SU-DHL-6 (cell line): ENCODE measurements at regions not wholly inside any gene's neighbourhood (a gene's known extent, or its start where the extent isn't known, plus 50 kb on each side); places are given as distances from the start of the nearest gene placed in this dataset.

Experiments used
- H2AFZ ChIP-seq: fragments of 200-600 bp; sonication (generic); 2 replicates; pipeline ENCODE4 v1.6.1; 2014; ENCODE audit warnings: low read depth, mild to moderate bottlenecking, moderate library complexity, mixed read lengths, antibody characterized with exemption, low read length; ENCODE audit not compliant: severe bottlenecking
- H3F3A ChIP-seq: fragments of 200-600 bp; shearing (Covaris generic); 2 replicates; pipeline ENCODE4 v1.6.0; 2016; ENCODE audit warnings: antibody characterized with exemption, mild to moderate bottlenecking; ENCODE audit not compliant: insufficient read depth
- H3K27ac ChIP-seq: fragments of 200-600 bp; sonication (generic); 2 replicates; pipeline ENCODE4 v1.5.1; 2016; ENCODE audit warnings: low read depth, mild to moderate bottlenecking, low read length, moderate library complexity, mixed read lengths
- H3K27me3 ChIP-seq: fragments of 200-600 bp; sonication (generic), shearing (Covaris generic); 2 replicates; pipeline ENCODE4 v1.6.0; 2014; ENCODE audit warnings: mild to moderate bottlenecking, low read length
- H3K36me3 ChIP-seq: fragments of 200-600 bp; sonication (generic); 2 replicates; pipeline ENCODE4 v1.6.1; 2014; ENCODE audit warnings: mild to moderate bottlenecking, low read length, mixed read lengths
- H3K4me2 ChIP-seq: fragments of 300-600, 200-600 bp; shearing (Covaris generic), sonication (generic); 2 replicates; pipeline ENCODE4 v1.6.0; 2014; ENCODE audit warnings: low read length, low read depth, mild to moderate bottlenecking; ENCODE audit not compliant: poor library complexity, severe bottlenecking
- H3K4me3 ChIP-seq: fragments of 200-600 bp; sonication (generic); 2 replicates; pipeline ENCODE4 v1.5.1; 2014; ENCODE audit warnings: antibody characterized with exemption, low read length, mild to moderate bottlenecking, mixed read lengths; ENCODE audit not compliant: insufficient read depth, poor library complexity, severe bottlenecking
- H3K79me2 ChIP-seq: fragments of 200-600 bp; sonication (generic); 2 replicates; pipeline ENCODE4 v1.6.1; 2014; ENCODE audit warnings: mild to moderate bottlenecking, low read length, moderate library complexity; ENCODE audit not compliant: insufficient read depth
- H3K9ac ChIP-seq: fragments of 200-600 bp; sonication (generic); 2 replicates; pipeline ENCODE4 v1.7.0; 2014; ENCODE audit warnings: mild to moderate bottlenecking, low read length
- H3K9me2 ChIP-seq: fragments of 200-600 bp; sonication (generic); replicated peaks from 2 replicates; pipeline ENCODE4 v1.6.1; 2014; ENCODE audit warnings: low read length; ENCODE audit not compliant: insufficient read depth
- H3K9me3 ChIP-seq: fragments of 200-600 bp; sonication (generic); 2 replicates; pipeline ENCODE4 v1.6.1; 2014; ENCODE audit warnings: low read length, mixed read lengths; ENCODE audit not compliant: insufficient read depth
- H4K20me1 ChIP-seq: fragments of 200-600 bp; sonication (generic); 2 replicates; pipeline ENCODE4 v1.6.1; 2014; ENCODE audit warnings: low read depth, mild to moderate bottlenecking, antibody characterized with exemption, low read length, moderate library complexity, mixed read lengths
- CTCF ChIP-seq: fragments of 200-600 bp; sonication (generic); IDR thresholded peaks from one replicate; pipeline ENCODE4 v1.5.1; 2017; ENCODE audit warnings: antibody characterized with exemption, mild to moderate bottlenecking, low read length, moderate library complexity; ENCODE audit not compliant: insufficient read depth, poor library complexity, severe bottlenecking
- EZH2phosphoT487 ChIP-seq: fragments of 200-600 bp; sonication (generic), shearing (Covaris generic); conservative IDR thresholded peaks from 2 replicates; pipeline ENCODE4 v1.6.1; 2018; ENCODE audit warnings: mild to moderate bottlenecking, antibody characterized with exemption, low read length, moderate library complexity, mixed read lengths

- TF ChIP-seq CTCF, result no peak
- TF ChIP-seq EZH2phosphoT487, result no peak
- Histone ChIP-seq H3K27ac (no peak overlapping the region), H3K27me3 (no peaks in the 10 kb centered on the region), H4K20me1 (no peaks in the 10 kb centered on the region), H3K36me3 (no peaks in the 10 kb centered on the region), H3K9ac (no peak overlapping the region), H2AFZ (no peak overlapping the region), H3K9me2 (no peaks in the 10 kb centered on the region), H3F3A (no peaks in the 10 kb centered on the region), H3K4me2 (no peak overlapping the region), H3K4me3 (no peak overlapping the region), H3K79me2 (no peaks in the 10 kb centered on the region), H3K9me3 (peaks cover 12% of the 10 kb centered on the region; the same call in 1 of the 2 replicates)
Observed at GRCh38 chr2:193818801-193819499, 1624.2 kb upstream of the TMEFF2 start.

- Histone ChIP-seq H3K9me2 (no peaks in the 10 kb centered on the region), H3K4me2 (no peak overlapping the region), H4K20me1 (no peaks in the 10 kb centered on the region), H3K36me3 (no peaks in the 10 kb centered on the region), H3K79me2 (no peaks in the 10 kb centered on the region), H3K9ac (no peak overlapping the region), H3K27ac (no peak overlapping the region), H3K4me3 (no peak overlapping the region), H3K9me3 (peaks cover 12% of the 10 kb centered on the region; the same call in 1 of the 2 replicates), H3F3A (no peaks in the 10 kb centered on the region), H3K27me3 (no peaks in the 10 kb centered on the region), H2AFZ (no peak overlapping the region)
- TF ChIP-seq CTCF, result no peak
- no peak for TF ChIP-seq EZH2phosphoT487
Observed at GRCh38 chr2:193816008-193816407, 1621.3 kb upstream of the TMEFF2 start.

GRCh38 chr2:193810533-193810932 is 1615.8 kb upstream of the TMEFF2 start:
- Histone ChIP-seq H3K9ac (no peak overlapping the region), H4K20me1 (no peaks in the 10 kb centered on the region), H3K9me2 (no peaks in the 10 kb centered on the region), H3K4me3 (no peak overlapping the region), H3F3A (no peaks in the 10 kb centered on the region), H3K27ac (no peak overlapping the region), H2AFZ (no peak overlapping the region), H3K27me3 (no peaks in the 10 kb centered on the region), H3K4me2 (no peak overlapping the region), H3K36me3 (no peaks in the 10 kb centered on the region), H3K79me2 (no peaks in the 10 kb centered on the region), H3K9me3 (no peaks in the 10 kb centered on the region)
- no peak for TF ChIP-seq CTCF
- TF ChIP-seq EZH2phosphoT487, result no peak
